Stimulated activated CD8-positive, alpha-beta memory T cell treated with anti-CD3 and anti-CD28 coated beads, Interleukin-15, amount 100 ng/mL, for 48 hours (primary cell): ENCODE measurements at regions not wholly inside any gene's neighbourhood (a gene's known extent, or its start where the extent isn't known, plus 50 kb on each side); places are given as distances from the start of the nearest gene placed in this dataset.
"Not testable (repeated sequence)": the region's sequence is repeated elsewhere in the genome, so short reads cannot be mapped to it uniquely, and the experiment has no call there.

Experiments
- DNase-seq, 2 donors: peaks; one replicate each; pipeline ENCODE4 v3.0.0-alpha.2; 2020; ENCODE audit warnings: low read depth in 2 of 2

DNA sequence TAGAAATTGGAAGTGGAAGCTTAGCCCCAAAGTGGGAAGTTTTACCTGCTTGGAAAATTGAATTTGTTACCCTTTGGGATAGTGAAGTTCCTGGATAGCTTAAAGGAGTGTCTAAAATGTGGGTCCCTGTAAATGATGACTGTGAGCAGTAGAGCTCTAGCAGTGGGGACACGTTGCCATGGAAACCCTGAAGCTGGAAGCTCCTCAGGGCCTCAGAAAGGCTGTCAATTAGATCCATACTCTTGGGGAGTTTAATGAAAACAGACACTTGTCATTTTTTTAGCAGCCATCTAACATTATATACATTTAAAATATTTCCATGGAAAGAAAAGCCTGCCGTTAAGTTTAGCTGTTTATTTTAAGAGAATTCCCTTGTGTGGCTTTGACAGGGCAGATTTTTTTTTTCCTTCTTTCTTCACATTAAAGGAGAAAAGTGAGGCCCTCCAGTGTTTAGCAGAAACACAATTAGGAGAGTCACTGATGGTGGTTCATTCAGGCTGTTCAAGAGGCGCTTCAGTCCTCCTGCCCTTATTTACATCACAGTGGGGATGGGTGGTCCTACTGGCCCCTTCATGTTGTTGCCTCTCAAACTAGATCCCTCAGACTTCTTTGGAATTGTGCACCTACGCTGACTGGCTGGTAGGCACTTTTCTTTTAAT lies 518.4 kb downstream of the CCSER2 start:
- DNase-seq, result no peak

DNA sequence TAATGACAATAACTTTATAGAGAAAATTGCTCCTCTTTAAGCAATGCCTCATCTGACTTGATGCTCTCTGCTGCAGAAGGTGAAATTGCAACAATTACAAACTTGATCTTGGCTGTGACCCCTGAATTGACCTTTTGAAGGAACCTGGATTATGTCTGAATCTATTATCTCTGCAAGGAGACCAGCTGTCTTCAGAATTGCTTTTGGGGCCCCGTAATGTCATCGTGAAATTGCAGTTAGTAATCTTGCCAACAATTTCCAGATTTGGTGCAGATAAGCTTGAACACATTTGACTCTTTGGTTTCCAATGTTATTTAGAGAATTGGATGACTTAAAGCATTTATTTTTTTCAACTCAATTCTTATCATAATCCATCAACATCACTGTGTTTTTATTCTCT lies 520.6 kb downstream of the CCSER2 start:
- DNase-seq, result no peak

DNA sequence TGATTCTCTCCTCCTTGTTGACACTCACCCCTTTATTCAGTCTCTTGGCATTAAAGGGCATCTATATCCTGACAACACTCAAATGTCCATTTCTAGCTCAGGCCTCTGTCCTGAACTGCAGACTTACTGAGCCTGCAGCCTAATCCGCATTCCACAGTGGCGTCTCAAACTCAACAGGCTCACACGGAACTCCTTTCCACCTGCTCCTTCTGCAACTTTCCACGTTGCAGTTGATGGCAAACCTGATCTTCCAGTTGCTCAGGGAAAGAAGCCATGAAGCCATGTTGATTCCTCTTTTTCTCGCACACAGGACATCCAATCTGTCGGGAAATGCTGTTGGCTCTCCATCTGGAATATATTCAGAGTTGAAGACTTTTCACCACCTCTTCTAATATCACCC lies 522.4 kb downstream of the CCSER2 start:
- no peak for DNase-seq

DNA sequence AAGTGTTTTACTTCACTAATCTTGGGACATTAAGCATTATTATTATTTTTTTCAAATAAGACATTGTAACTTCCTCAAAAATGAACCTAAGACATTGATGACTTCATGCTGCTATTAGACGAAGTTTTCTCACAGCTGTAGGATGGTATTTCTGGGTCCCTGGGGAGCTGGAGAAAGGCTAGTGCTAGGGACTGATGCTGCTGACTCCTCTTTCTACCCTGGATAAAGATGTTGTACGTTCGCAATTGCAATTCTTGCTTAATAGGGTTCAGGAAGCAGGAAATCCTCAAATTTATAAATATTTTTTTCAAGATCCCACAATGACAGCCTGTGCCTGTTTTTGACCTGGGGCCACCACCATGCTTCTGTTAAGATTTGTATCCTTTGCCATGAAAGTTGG lies 526.0 kb downstream of the CCSER2 start:
- no peak for DNase-seq

DNA sequence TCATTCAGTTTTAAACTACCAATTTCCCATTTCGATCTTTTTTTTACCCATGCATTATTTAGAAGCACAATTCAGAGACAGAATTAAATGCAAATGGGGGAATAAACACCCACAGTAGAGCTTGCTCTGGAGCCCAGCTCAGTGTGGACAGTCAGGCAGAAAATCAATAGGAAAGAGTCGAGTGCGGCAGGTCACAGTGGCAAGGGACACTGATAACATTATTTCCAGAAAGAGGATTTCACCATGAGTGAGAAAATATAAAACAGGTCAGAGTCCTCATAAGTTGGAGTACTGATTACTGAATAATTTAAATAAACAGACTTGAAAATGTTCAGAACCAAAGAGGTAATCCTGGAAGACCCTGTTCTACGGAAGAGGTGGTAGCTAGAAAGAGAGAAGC lies 532.5 kb downstream of the CCSER2 start:
- no peak for DNase-seq

DNA sequence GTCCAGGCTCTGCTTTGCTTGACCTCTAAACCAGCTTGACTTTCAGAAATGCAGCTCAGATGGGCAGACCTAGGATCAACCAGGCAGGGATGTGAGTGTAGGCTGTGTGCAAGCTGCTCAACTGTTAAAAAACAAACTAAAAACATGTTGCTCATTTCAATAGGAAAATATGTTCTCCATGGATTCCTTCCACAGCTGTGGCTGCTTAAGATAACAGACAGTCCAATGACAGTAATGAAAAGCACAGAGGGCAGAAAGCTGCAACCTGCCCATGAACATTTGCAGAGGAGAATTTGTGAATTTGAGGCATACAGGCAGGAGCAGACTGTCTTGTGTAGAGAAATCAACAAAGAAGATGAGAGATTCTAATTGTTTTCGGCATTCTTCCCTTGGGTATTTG lies 534.2 kb downstream of the CCSER2 start:
- DNase-seq, result no peak

DNA sequence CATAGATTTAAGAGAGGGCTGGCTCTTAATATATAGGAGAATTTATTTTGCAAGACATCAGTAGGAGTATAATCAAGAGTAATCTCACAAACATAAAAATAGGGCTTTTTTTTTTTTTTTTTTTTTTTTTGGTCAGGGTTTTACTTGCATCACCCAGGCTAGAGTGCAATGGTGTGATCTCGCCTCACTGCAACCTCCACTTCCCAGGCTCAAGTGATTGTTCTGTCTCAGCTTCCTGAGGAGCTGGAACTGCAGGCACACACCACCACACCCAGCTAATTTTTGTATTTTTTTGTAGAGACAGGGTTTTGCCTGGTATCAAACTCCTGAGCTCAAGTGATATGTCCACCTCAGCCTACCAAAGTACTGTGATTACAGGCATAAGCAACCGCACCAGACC lies 535.3 kb downstream of the CCSER2 start:
- no peak for DNase-seq

DNA sequence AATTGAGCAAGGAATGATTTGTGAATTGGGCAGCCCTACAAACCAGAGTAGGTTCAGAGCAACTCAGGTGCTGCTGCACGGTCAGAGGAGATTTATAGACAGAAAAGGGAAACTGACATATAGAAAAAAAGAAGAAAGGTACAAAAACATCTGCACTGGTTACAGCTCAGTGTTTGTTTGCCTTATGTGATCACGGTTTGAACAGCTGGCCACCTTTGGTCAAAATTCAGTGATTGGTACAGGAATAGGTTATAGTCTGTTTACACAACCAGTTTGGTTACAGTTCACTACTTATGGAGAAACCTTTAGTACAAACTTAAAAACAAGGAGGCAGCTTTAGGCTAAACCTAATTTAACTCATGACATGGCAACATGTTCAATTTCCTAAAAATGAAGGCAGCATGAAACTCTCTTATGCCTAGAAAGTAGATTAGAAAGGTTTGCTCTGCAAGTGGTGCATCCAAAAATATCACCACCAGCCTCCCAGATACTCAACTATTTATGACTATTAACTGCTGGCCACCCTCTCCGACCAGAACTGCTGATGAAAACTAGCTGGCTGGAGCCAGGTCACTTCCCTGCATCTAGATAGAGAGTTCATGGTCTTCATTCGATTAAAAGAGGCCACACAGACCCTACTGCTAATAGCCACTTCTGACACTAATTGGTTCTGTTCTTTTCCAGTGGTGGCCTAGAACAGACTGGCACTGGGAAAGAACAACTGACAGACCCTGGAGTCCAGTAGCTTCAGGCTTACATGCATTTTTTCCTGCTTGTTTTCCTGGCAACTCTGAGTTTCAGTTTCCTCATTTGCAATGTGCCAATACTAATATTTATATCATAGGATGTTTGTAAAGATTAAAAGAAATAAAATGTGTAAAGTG lies 548.0 kb downstream of the CCSER2 start:
- DNase-seq, result no peak

DNA sequence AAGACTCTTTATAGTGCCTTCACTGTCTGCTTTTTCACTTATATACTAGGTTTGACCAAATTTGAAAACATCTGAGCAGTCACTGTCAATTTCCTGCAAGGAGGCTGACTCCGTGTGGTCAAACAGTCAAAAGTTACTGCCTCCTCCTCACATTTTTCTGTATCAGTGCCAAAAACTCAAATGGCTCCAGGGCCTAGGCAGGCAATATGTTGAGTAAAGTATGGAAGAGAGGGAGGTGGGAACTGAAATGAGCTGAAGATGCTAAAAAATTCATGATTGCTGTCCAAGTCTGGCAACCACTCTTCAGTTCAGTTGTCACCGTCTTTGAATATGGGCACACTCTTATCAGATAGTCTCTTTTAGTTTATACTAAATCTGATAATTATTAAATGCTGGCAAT lies 551.6 kb downstream of the CCSER2 start:
- DNase-seq, result no peak

DNA sequence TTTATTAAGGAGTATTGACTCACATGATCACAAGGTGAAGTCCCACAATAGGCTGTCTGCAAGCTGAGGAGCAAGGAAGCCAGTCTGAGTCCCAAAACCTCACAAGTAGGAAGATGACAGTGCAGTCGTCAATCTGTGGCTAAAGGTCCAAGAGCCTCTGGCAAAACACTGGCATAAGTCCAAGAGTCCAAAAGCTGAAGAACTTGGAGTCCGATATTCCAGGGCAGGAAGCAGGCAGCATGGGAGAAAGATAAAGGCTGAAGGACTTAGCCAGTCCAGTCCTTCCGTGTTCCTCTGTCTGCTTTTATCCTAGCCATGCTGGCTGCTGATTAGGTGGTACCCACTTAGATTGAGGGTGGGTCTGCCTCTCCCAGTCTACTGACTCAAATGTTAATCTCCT lies 553.3 kb downstream of the CCSER2 start:
- DNase-seq, result not testable (repeated sequence)

DNA sequence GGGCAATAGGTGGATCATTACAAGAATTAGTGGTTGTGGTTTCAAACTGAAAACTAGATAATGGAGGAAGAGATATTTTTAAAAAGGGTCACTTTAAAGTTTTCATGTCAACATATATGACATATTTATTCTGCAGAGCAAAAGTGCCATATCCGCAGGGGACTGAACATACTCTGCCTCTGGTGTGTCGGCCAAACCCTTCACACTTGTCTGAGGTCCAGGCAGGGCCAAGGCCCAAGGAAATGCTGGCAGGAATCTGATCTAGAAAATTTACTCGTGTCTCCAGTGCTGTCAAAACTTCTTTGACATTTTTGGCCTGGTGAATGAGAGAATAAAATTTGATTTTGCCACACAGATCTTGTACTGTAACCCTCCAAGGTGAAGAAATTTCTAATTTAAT lies 562.3 kb downstream of the CCSER2 start:
- no peak for DNase-seq

DNA sequence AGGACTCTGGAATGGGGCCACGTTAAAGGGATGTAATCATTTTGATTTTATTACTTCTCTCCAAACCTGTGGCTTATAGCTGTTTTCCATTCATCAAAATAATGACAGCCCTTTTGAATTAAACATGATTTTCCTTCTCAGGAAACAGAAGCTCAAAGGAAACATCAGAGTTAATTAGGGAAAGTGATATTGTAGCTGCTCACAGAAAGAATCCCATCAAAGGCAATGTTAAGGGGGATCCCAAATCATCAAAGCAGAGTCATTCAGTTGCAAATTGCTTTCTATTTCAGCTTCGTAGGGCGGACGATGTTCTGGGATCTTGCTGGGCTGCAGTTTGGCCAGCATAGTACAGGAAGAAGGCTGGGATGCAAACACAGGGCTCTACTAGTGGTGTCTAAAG lies 563.2 kb downstream of the CCSER2 start:
- no peak for DNase-seq

DNA sequence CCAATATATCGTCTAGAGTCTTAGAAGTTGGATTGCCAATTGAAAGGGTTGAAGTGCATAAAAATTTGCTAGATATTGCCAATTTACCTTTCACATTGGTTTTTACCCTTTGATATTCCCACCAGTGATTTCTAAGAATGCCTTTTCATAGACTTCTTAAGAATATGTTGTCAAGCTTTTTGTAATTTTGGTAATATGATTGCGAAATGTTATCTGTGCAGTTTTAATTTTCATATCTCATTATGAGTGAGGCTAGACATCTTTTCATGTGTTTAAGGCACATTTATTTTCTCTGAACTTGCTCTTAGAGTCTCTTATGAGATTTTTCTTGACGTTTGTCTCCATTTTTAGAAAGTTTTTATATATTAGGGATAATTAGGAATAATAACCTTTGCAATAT lies 567.2 kb downstream of the CCSER2 start:
- no peak for DNase-seq

DNA sequence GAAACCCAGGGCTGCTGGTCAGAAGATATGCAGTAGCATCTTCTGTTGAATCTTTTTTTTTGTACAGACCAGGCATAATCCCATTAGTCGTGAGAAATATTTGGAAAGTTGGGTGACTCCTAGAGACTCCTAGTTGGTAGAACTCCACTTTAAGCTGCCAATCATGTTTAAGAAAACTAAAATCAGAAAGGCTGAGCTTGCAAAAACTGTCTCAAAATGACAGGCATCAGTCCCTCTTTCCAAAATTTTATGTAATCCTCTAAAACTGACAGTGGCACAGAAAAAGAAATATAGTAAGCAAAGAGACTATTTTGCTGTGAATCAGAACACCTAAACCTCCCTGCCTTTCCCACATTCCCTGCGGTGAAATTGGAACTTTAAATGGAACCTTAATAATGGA lies 568.5 kb downstream of the CCSER2 start:
- no peak for DNase-seq

DNA sequence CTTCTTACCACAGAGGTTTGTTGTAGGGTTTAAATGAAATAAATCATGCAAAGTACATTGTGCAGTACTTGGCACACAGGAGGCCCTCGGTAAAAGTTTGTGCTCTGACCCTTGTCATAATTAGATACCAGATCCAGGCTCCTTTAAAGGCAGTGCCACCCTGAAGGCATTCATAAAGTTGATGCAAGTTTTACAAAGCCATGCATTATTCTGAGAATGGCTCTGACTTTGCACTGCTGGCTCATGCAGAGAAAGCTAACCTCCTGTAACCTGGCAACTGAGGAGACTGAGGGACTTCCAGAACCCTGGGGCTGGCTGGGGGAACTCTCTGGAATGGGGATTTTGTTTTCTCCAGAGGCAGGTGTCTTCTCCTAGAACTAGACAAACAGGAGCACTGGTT lies 570.9 kb downstream of the CCSER2 start:
- no peak for DNase-seq

DNA sequence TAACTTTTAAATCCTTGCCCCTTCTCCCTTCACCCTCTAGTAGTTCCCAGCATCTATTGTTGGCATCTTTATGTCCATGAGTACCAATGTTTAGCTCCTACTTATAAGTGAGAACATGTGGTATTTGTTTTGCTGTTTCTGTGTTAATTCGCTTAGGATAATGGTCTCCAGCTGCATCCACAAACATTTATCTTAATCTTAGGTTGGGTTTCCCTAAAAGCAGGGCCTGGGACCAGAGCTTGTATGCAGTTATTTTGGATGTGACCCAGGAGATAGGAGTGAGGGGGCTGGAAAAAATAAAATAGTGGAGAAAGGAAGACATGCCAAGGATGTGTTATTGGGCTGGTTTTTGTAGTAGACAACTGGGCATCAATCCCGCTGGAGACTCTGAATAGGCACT lies 571.8 kb downstream of the CCSER2 start:
- no peak for DNase-seq

DNA sequence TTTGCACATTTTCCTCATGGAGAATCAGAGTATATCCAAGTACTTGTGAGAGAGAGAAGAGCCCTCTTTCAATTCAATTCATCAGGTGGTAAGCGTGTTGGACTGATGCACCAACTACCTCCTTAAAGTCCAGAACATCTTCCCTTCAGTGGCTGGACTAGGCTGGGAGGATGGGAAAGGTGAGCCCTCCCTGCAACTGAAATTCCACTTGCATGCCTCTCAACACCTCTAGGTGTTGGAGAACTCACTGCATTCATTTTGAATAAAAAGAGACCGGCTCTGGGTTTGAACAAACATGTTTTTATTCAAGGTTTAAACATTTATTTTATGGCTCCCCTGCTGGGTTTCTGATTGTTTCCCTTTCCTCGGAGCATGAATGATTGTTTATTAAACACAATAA lies 573.5 kb downstream of the CCSER2 start:
- no peak for DNase-seq

DNA sequence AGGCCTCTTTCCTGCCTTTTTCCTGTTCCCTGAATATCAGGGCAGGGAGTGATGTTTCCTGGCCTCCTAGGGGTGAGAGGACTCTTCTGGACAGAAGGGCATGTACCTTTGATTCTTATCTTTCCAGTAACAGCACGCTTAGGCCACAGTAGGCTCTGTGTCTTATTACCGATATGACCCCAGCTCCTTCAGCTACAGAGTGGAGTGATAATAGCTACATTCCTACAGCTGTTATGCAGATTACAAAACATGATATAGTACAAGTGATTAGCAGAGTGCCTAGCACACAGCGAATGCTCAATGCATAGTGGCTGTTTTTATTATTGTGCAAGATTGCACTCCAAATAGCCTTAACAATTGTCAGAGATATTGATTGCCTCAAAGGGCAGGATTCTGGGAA lies 574.2 kb downstream of the CCSER2 start:
- no peak for DNase-seq

DNA sequence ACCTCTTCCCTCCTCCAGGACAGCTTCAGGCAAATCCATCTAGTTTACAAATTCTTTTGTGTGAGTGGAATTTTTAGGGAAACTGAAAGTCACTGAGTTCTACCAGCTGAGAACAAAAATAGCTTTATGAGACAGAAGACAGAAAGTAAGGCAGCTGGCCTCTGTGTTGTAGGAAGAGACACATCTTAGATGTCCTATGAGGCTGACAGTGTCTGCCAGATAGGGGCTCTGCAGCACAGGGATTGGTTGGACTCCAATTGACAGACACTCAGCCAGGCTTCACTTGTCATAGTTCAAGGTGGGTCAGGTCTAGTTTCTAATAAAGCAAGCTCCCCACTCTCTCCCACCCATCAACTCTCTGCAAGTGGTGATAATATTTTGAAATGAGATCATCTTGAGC lies 574.9 kb downstream of the CCSER2 start:
- DNase-seq, result no peak

DNA sequence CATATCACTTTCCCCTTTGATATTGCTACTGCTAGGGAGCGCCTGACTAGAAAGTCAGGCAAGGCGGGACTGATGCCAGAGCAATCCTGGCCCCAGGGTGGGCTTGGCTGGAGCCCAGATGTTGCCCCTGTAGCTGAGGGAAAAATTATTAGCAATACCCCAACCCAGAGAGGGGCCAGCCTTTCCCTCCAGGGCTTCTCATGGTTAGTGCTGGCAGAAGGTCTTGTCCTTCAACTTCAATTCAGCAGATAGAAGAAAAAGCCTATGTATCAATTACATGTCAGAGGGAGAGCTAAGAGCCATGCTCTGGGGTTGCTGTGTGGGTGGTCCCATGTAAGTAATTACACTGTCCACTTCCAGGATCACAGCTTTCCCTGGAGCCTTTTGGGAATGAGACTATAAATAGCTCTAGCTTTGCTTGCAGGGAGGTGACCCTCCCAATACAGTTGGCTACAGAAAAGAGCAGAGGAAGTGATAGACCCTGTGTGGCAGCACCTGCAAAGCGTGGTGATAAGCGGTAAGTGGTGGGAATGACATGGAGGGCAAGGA lies 579.1 kb downstream of the CCSER2 start:
- DNase-seq, result no peak

DNA sequence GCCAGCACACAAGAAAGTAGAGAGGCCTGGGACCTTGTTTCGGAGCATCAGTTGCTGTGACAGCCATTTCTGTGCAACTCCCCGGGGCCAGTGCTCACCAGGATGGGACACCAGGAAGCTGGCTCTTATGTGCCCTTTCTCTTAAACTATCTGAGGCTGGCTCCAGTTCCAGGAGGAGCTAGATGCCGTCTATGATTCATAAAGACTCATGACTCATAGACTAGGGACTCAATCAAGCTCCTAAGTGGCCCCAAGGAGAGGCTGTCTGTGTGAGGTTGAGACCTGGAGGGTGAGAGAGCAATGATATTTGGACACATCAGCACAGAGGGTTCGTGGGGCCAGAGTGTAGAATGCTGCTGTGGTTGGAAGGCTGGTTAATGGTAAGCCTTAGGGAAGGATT lies 580.1 kb downstream of the CCSER2 start:
- no peak for DNase-seq

DNA sequence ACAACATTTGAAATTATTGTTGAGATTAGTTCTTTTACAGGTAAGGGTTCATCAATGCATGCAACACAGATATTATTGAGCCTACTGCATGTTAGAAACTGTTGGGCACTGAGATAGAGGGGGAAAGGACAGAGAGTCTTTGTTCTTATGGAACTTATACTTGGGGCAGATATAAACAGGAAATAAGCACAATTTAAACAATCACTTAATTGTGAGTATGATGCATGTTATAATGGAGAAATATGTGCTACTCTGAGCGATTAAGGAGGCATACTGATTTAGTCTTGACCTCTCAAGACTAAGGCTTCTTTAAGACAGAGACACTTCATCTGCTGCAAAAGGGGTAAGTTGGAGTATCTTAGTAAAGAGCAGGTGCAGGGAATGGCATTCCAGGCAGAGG lies 593.3 kb downstream of the CCSER2 start:
- no peak for DNase-seq

DNA sequence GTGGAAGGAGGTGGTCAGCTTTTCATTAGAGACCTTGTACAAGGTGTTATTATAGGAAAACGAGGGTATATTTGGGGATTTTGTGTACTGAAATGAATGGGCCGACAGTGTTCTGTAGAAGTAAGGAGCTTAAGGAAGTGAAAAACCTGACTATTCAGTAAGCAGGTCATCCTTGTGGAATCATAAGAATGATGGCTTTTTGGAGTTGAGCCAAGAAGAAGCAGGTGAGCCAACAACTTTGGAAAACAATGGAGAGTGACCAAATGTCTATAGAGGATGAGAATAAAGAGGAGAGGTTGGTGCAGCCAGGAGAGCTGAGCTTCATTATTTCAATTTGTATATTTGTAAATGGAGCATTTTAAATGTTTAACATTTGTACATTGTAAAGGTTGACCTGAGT lies 595.7 kb downstream of the CCSER2 start:
- DNase-seq, result no peak
